Right lobe of liver (tissue), 4 donors: ENCODE measurements at regions not wholly inside any gene's neighbourhood (a gene's known extent, or its start where the extent isn't known, plus 50 kb on each side); places are given as distances from the start of the nearest gene placed in this dataset.

Experiments used
- CTCF ChIP-seq, 4 donors: fragments of 200-600 bp in 3 of 4; fragments of 450-650 bp in 1 of 4; IDR thresholded peaks; one replicate each; pipeline versions ENCODE4 v1.5.1 to v1.8.0; 2016 to 2022; ENCODE audit warnings: antibody characterized with exemption in 4 of 4, mild to moderate bottlenecking in 2 of 4
- POLR2A ChIP-seq: fragments of 450-650 bp; IDR thresholded peaks from one replicate; pipeline ENCODE4 v1.6.1; 2017; ENCODE audit warnings: antibody characterized with exemption, mild to moderate bottlenecking
- donor health status: DM: no; HTN: no; CAD: no.
- donor health status: DM: no; HTN: no; CAD: no.
- donor health status: DM: no; HTN: yes; CAD: no.

DNA sequence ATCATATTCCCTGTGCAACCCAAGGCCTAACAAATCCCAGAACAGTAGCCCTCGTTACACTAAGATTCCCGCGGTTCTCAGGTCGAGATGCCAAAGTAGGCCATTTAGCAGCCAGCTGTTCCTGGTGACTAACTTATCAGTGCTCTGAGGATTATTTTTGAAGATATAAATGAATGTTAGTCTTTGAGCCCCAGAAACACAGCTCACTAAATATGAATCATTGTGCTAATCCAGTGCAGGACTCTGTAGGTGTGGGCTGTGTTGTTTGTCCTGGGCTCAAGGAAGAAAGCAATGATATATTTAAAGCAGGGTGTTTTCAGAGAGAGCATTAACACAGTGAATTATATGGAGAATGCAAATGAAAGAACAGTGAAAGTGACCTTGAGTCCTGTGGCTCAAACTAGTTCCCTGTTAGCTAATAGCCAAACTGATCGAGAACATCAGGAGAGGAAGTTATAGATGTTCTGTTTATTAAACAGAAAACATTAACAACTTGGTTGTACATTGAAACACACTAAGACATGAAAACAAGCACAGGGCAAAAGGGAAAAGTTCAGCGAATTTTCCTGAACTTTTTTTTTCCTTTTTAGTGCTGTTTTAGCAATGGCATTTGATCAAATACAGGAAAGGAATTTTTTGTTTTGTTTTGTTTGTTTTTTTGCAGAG lies 228.3 kb downstream of the RNF152 start:
- TF ChIP-seq CTCF (IDR thresholded peaks at IDR 0.05) (no peak), POLR2A (no peak)
